ENCODE measurements at regions not wholly inside any gene's neighbourhood (a gene's known extent, or its start where the extent isn't known, plus 50 kb on each side); places are given as distances from the start of the nearest gene placed in this dataset.

GRCh38 chr4:110853242-110853641 lies 230.4 kb upstream of the PITX2 start:
- Histone ChIP-seq H4K20me1 (replicated peaks; ENCODE audit: control insufficient read depth, extremely low read depth, insufficient read depth, low read length) (no peaks in the 10 kb centered on the region), H2AFZ (ENCODE audit: low read depth, low read length) (no peak overlapping the region), H3K27ac (ENCODE audit: insufficient read depth, low read depth, low read length) (no peak overlapping the region), H3K27me3 (ENCODE audit: control insufficient read depth in 2 of 2, insufficient read depth in 2 of 2, low read length in 2 of 2) (no peaks in the 10 kb centered on the region), H3K36me3 (ENCODE audit: control insufficient read depth in 2 of 2, extremely low read depth in 1 of 2, insufficient read depth in 2 of 2, low read length in 2 of 2) (no peaks in the 10 kb centered on the region), H3K9ac (replicated peaks; ENCODE audit: extremely low read depth, insufficient read depth, low read length) (no peak overlapping the region), H3K4me1 (ENCODE audit: control insufficient read depth, extremely low read depth, insufficient read depth, low read length) (peaks cover 6% of the 10 kb centered on the region), H3K4me2 (ENCODE audit: insufficient read depth, low read length) (no peak overlapping the region), H3K4me3 (replicated peaks in 1 of 3; ENCODE audit: insufficient read depth in 1 of 3, low read depth in 1 of 3, low read length in 3 of 3) (no peak overlapping the region), H3K9me3 (replicated peaks; ENCODE audit: control insufficient read depth, insufficient read depth, low read length) (no peaks in the 10 kb centered on the region), H3K79me2 (ENCODE audit: control insufficient read depth, insufficient read depth, low read length) (no peaks in the 10 kb centered on the region), H3K9me1 (replicated peaks; ENCODE audit: control insufficient read depth, extremely low read depth, insufficient read depth, low read length) (no peaks in the 10 kb centered on the region)
- intact Hi-C loops (cut with micrococcal nuclease) (no loop called here), dilution Hi-C loops (cut with MboI; ENCODE audit: extremely low pct_ligation_motif_present, low sequenced_read_pairs) (no loop called here)
- no peak for TF ChIP-seq MYC (IDR thresholded peaks at IDR 0.05; ENCODE audit: low read depth, low read length)
- TF ChIP-seq EZH2 (IDR thresholded peaks at IDR 0.05; ENCODE audit: borderline replicate concordance, low read depth, low read length, severe bottlenecking) = no peak
- no peak for TF ChIP-seq POLR2AphosphoS5 (IDR thresholded peaks at IDR 0.05; ENCODE audit: insufficient read depth, low read depth, low read length)
- no peak for TF ChIP-seq JUN (IDR thresholded peaks at IDR 0.05; ENCODE audit: borderline replicate concordance, insufficient read depth, insufficient read length, low read depth)
- TF ChIP-seq GATA2 (IDR thresholded peaks at IDR 0.05; ENCODE audit: insufficient read depth, insufficient read length, low read depth, low read length) = no peak
- no peak for TF ChIP-seq POLR2A (IDR thresholded peaks at IDR 0.05; ENCODE audit: low read depth, low read length)
- no peak for TF ChIP-seq FOS (IDR thresholded peaks at IDR 0.05; ENCODE audit: borderline replicate concordance, insufficient read depth, low read length)
- no peak for TF ChIP-seq CTCF (IDR thresholded peaks at IDR 0.05; ENCODE audit: extremely low read depth in 1 of 2, insufficient read depth in 1 of 2, low read depth in 1 of 2, low read length in 2 of 2)
- no peak for TF ChIP-seq MAX (IDR thresholded peaks at IDR 0.05; ENCODE audit: insufficient read depth, insufficient read length)
- no TSS peak for BruUV-seq (replicated peaks)
- ChIA-PET CTCF (no interaction called here), POLR2A (no interaction called here)
- DNase-seq (ENCODE audit: low read depth, low spot score) = no peak
- no peak for FAIRE-seq

Measured in endothelial cell of umbilical vein (primary cell).